ENCODE measurements at regions not wholly inside any gene's neighbourhood (a gene's known extent, or its start where the extent isn't known, plus 50 kb on each side); places are given as distances from the start of the nearest gene placed in this dataset.
A peak's percentile ranks its signal among the peaks of the same experiment; 100 is the strongest.

GRCh38 chr2:85939131-85939530 is 50.3 kb upstream of the ST3GAL5 start:
- no peak for TF ChIP-seq CTCF (IDR thresholded peaks at IDR 0.05)
- Histone ChIP-seq H3K27ac (no peak overlapping the region), H3K4me3 (no peak overlapping the region), H3K27me3 (no peaks in the 10 kb centered on the region), H3K4me1 (no peaks in the 10 kb centered on the region), H3K9me3 (no peaks in the 10 kb centered on the region), H3K36me3 (no peaks in the 10 kb centered on the region)
- intact Hi-C loops (cut with DNase I) = no loop called here
- peak in 1 of 2 donors; percentile 21 for DNase-seq (ENCODE audit: low spot score in 2 of 2)

Data from ascending aorta (tissue), 2 donors.